Myocyte (in vitro differentiated cells): ENCODE measurements at regions not wholly inside any gene's neighbourhood (a gene's known extent, or its start where the extent isn't known, plus 50 kb on each side); places are given as distances from the start of the nearest gene placed in this dataset.
A peak's percentile ranks its signal among the peaks of the same experiment; 100 is the strongest.
"Not testable (repeated sequence)": the region's sequence is repeated elsewhere in the genome, so short reads cannot be mapped to it uniquely, and the experiment has no call there.

ENCODE experiments used
- DNase-seq: peaks from one replicate; pipeline ENCODE4 v3.0.0-alpha.2; 2012; ENCODE audit warnings: low read depth

DNA sequence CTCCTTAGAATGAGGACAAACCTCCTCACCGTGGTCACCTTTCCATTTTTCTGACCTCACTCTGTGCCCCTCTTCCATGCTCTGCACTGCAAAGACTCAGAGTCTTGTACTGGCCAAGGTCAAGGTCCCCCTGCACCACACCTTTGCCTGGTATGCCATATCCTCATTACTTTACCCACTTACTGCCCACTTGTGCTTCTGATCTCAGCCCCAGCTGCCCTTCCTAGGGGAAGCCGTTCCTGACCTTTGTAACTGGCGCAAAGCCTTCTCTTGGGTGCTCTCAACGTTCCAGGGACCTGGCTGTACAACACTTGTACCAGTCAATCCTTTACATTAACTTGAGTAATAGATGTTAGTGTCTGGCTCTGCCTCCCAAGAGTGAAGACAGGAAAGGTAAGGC lies 256.0 kb downstream of the SV2B start:
- DNase-seq: no peak

DNA sequence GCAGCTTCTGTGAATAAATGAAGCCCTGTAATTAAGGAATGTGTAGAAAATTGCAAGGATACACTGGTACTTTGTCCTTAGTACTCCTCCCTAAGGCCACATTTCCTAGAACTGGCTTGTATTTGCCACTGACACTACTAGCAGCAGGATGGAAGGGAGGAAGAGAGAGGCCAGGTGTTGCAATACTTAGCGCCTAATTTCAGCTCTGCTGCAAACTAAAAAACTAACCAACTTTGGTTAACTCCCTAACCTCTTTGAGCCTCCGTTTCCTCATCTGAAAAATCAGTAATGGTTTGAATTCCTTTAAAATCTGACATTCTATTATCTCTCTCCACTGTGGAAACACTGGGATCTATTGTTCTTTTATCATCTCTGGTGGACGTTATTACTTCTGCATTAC lies 257.0 kb downstream of the SV2B start:
- no peak for DNase-seq

DNA sequence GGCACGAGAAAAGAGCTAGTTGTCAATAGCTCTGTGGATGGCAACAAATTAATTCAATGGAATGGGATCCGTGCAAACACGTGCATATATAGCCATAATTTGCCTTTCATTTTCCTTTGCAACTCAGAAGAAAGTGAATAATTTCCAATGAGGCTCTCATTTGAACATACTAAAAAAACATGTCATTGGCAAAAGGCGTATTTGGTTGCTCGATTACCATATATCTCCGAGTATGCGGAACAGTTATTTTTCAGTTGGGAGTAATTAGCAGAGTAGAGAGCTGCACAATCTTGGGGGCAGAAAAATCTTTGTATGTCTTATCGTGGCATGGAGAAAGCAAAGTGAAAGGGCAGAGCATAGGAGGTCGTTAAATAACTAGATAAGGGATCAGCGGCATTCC lies 257.4 kb downstream of the SV2B start:
- no peak for DNase-seq

DNA sequence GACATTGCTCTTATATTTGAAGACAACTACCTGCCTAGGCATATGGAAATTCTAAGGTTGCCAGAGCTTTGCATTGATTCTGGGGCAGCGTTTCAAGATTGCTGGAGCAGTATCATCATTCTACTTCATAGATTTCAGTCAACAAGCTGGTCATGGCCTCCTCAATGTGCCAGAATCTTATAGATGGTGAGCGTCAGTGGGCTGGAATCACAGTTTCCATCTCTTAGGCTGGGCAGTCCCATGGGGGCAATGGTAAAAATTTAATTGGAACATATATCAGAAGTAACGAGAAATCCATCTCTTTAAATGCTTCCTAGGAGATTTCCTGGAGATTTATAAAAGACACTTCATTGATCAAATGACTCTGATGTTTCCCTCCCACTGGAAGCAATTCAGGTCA lies 258.3 kb downstream of the SV2B start:
- no peak for DNase-seq

DNA sequence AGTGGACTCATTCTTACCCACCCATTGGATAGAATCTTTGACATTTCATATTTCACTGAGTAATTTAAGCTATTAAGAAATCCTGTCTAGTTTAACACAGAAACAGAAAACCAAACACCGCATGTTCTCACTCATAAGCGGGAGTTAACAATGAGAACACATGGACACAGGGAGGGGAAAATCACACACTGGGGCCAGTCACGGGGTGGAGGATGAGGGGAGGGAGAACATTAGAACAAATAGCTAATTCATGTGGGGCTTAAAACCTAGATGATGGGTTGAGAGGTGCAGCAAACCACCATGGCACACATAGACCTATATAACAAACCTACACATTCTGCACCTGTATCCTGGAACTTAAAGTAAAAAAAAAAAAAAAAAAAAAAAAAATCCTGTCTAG lies 261.6 kb downstream of the SV2B start:
- not testable (repeated sequence) for DNase-seq

DNA sequence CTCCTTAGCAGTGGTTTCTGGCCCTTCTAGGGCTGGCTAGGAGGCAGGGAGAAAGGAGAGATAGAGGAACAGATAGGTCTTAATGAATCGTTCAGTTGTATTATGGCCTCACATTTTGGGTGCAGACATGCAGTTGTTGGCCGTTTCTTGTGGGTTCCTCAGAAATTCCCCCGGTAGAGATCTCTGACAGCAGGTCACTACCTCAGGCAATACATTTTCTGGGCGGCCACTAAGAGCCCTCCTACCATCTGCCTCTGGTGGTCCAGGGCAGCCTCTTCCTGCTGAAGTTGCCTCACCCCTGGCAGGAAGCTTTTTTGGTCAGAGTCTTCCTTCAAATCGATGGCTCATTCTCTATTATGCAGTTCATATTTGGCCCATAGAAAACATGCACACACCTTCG lies 266.1 kb downstream of the SV2B start:
- DNase-seq: no peak

DNA sequence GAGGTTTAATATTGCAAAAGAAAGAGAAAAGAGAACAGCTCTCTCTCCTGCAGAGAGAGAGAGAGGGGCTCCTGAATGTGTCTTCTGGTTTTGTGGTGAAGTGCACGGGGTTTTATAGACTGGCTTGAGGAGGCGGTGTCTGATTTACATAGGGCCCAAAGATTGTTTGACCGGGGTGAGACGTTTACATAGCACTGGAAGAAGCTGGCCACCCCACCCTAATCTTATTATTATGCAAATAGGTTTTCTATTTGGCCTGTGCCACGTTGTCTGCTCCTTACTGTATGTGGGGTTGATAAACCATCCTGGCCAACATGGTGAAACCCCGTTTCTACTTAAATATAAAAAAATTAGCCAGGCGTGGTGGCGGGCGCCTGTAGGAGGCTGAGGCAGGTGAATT lies 268.6 kb downstream of the SV2B start:
- no peak for DNase-seq

DNA sequence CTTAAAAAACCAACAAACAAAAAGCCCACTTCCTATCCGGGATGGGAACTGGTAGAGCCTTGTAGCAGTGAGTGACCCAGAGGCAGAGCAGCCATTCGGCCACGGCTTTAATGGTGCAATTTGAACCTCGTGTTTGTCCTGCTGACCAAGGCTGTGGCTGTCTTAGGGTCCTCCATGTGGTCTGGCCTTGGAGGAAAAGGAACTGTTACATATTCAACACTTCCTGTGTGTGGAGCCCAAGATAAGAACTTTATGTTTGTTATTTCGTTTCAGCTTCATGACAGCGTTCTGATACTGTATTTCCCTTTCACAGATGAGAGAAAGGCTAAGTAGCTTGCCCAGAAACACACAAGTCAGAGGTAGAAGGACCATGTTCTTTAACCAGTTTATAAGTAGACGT lies 269.8 kb downstream of the SV2B start:
- no peak for DNase-seq

DNA sequence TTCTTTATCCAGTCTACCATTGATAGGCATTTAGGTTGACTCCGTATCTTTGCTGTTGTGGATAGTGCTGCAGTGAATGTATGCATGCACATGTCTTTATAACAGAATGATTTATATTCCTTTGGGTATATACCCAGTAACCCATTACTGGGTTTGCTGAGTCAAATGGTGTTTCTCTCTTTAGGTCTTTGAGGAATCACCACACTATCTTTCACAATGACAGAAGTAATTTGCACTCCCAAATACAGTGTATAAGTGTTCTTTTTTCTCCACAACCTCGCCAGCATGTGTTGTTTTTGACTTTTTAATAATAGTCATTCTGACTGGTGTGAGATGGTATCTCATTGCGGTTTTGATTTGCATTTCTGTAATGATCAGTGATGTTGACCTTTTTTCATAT lies 271.3 kb downstream of the SV2B start:
- not testable (repeated sequence) for DNase-seq

DNA sequence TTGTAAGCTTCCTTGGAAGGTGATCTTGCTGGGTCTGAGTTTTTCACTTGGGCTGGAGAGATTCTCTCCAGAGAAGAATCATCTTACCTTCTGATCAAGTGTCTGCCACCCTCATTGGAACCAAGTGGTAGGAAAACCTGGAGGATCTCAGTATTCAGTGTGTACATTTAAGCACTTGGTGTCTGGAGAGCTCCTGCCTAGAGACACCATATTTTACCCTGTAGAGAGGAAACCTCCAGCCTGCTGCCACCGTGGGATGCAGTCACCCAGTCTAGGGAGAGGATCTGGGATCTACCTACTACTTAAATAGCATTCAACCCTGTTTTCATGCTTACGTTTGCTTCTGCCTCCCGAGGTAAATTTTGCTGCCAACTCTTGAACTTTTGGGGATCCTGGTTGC lies 274.3 kb downstream of the SV2B start:
- DNase-seq: no peak

DNA sequence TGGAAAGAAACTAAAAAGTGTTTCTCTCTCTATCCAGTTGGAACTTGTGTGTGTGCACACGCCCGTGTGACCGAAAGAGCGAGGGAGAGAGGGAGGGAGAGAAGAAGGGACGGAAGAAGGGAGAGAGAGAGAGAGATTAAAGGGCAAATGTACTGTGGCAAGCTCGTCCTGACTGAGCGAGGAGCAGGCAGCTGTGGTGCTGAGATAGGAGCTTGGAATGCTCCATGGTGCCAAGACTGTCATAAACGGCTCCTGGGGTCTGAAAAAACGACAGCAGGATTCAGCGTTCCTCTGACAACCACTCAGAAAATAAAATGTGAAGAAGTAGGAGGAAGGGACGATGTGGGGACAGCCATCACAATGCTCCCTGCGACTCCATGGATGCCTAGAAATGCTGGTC lies 276.0 kb downstream of the SV2B start:
- no peak for DNase-seq

DNA sequence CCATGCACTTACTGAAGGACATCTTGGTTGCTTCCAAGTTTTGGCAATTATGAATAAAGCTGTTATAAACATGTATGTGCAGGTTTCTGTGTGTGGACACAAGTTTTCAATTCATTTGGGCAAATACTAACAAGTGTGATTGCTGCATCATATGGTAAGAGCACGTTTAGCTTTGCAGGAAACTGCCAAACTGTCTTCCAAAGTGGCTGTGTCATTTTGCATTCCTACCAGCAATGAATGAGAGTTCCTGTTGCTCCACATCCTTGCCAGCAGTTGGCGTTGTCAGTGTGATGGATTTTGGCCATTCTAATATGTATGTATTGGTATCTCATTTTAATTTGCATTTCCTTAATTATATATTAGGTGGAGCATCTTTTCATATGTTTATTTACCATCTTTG lies 280.1 kb downstream of the SV2B start:
- DNase-seq: no peak

DNA sequence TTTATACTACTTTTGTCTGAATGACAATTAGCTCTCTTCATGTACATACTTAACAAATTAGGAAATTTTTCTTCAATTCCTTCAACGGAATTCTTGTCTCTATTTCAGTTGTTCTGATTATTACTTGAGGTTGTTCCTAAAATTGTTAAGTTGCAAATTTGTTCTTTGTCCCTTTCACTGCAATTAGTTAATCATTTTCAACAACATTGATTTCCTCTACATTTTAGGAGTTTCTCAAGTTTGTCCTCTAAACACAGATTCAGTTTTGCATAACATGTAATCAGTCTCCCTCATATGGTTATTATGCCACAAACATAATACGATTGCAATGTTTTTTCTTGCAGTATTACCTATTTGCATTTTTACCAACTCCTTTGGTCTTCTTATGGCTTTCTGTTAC lies 283.5 kb downstream of the SV2B start:
- DNase-seq: no peak

DNA sequence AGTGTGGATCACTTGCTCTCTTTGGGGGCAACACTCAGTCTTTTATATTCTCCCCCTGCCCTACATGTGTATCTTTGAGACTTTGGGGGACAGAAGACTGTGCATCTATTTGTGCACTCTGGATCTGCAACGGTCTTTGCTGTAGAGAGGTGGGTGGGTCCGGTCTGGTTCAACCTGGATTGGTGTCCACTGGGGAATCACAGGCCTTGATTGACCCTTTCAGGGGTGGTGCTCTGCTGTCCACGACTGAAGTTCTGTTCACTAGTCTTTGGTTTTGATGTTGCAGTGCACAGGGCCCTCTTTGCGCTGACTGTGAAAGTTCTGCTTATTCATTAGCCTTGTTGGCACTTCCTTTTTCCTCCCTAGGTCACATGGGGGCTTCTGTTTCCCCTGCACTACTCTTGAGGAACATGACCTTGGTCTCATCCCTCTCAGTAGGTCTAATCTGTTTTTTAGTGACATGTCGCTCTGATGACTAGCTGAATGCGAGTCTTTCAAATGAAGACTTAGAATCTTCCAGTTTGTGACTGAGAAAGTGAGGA lies 284.2 kb downstream of the SV2B start:
- no peak for DNase-seq

DNA sequence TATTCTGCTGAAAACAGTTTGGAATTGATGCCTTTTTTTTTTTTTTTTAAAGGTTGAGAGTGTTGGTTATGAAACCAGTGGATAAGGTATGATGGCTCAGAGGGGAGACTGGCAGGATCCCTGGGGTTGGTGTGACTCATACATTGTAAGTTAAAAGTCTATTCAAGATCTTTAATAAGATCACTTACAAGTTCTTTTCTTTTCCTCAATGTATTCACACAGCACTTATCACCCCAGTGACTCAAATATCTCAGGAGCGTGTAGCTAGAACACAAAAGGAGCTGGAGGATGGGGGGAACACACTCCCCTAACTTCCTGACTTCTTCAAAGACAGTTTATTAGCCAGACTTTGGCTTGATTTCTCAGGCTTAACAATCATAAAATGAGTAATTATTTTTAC lies 285.3 kb downstream of the SV2B start:
- DNase-seq: no peak

DNA sequence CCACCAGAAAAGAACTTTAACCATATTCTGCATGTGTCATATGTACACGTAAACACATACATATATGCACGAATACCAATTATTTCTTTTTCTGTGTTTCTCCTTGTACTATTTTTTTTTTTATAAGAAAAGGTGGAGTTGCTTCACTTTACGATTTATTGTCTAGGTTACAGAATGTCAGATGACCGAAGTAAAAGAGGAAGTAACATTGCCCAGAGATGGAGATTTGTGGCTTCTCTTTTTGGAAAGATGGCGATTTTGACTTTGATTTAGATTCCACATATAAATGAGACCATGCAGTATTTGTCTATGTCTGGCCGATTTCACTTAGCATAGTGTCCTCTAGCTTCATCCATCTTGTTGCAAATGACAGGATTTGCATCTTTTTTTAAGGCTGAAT lies 293.1 kb downstream of the SV2B start:
- DNase-seq: no peak

DNA sequence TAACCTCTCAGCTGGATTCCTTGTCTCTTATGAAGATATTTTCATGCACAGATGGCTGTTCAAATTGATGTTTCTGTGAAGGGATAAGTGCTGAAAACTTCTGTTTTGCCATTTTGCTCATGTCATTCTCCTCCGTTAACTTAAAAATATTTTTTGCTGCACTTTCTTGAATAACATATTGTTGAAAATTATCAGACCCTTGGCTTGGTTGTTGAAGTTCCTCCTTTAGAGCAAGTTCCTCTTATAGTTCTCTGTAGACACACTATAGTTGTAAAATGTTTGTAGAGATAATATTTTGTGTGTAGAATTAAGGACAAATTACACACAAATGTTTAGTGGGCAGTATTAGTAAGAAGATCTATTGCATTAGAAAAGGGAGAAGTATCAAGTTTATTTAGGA lies 300.4 kb downstream of the SV2B start:
- DNase-seq: no peak

DNA sequence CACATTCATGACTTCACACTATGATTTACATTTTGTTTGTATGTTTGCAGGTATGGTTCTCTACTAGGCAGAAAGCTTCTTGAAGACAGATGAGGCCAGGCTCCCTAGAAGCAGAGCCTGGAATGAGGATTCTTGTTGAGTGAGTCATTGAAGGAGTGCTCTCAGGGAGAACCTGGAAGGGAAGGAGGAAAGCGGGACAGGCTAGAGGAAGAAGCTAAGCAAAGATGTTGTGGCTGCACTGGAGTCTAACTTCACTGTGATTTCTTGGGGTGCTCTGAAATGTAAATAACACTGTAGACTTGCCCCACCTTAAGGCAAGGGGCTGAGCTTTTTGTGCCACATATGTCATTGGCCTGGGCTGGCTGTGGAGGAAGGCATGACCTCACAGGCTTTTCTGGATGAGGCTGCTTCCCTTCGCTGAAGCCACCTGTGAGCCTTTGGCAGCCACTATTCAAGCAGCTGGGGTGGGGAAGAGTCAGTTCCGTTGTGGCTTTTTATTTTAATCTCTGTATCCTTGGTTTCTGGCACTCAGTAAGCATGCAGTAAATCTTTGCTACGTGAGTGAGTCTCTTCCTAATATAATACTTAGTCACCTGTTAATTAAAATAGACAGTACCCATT lies 307.3 kb downstream of the SV2B start:
- DNase-seq: peak; percentile 61

DNA sequence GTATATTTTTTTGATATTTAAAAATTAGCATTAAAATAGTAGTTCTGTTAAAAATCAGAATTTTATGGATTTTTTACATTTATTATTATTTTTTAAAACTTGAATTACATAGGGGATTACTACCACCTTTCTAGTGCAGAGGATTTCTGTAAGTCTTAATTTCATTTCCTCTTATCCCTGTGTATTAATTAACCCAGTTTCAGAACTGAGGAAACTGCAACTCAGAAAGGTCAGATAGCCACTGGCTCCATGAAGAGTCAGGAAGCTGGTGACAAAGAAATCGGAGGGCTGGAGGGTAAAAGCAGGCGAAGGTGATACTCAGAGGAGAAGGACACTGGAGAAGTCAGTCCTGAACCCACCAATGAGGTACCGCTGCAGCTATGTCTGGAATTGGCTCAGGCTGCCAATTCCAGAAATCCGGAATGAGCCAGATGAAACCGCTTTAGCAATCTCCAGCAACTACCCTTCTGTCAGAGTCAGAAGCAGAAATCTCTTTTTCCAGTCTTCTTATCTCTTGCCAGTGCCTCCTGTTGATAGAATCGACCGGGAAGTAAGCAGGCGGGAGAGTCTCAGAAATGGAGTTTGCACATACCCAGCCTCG lies 308.5 kb downstream of the SV2B start:
- DNase-seq: peak; percentile 42

DNA sequence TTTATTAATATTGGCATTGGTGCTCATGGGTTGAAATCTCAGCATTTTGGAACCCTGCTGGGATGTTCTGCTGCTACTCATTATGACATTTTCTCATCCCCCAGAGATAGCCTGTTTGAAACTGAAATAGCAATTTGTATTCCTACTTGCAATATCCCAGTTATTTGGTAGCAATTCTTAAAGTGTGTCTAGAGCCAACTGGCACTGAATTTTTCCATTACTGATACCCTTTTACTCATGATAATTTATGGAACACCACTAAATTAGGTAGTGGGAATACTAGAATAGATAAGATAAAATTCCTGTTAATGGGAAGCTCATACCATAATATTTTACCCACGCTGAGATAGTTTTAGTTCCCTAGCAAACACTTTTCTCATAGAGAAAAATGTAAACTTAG lies 309.3 kb downstream of the SV2B start:
- DNase-seq: no peak

DNA sequence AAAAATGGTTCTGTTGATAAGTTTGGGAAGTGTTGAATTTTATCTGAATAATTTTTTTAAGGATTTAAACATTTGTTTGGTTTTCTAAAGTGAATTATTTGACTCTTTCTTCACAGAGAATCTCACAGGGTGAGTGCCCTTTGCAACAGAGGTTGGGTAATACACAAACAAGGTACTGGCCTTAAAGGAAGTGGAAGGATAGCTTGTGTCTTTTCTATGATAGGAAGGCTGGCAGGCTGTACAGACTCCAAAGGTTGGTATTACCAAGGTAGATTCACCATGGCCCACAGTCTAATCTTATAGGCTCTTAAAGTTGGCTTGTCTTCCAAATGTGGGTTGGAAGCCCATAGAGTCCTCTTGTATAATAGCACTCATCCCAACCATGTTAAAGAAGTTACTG lies 311.5 kb downstream of the SV2B start:
- no peak for DNase-seq

DNA sequence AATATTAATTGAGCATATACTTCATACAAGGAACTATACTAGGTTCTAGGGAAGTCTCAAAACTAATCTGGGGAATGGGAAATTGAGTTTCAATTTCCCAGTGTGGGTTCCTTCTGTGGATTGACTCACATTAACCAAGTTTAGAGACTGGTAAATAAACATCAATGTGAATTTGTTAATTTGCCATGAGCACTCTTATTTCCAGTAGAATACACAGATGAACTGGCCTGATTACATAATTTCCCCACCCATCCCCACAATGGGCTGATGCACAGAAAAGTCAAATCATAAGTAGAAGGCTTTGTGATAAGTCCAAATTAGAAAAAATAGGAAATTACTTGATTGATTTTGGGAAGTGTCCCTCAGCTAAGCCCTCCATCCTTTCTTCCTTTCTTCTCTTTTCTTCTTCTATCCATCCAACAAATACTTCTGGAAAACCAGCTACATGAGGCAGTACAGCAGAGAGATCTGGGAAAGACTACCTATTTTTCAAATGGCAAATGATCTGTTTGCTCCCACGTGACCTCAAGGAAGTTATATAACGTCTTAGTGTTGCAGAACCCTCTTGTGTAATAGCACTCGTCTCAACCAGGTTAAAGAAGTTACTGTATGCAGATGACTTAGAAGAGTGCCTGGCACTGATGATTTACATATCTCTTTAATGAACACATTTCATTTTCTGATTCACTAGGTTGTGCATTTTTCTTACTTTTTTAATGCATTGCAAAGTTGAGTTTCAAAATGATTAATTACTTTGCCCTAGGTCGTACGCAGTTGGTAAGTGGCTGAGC lies 312.3 kb downstream of the SV2B start:
- DNase-seq: no peak

DNA sequence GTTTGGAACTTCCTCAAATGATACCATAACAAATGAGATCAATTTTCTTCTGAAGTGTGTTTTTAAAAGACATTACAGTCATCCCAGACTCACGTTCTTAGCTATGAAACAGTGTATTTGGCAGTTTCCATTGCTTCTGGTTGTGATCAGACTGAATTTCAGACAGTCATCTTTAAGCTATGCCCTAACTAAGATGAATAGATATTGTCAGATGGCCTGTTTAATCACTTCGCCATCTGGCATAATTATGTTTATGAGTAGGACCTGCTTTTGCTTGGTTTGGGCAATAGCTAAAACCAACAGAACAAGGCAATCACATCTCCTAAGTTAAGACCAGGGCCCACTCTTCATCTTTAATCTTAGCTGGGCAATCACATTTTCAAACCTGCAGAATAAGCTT lies 313.1 kb downstream of the SV2B start:
- DNase-seq: no peak
